Stomach (tissue), 4 donors: ENCODE measurements at regions not wholly inside any gene's neighbourhood (a gene's known extent, or its start where the extent isn't known, plus 50 kb on each side); places are given as distances from the start of the nearest gene placed in this dataset.

Experiments
- EP300 ChIP-seq: sonication (generic); formaldehyde crosslinking; IDR thresholded peaks from one replicate; pipeline ENCODE4 v1.6.1; 2017; ENCODE audit warnings: antibody characterized with exemption
- POLR2A ChIP-seq, 4 donors: fragments of 450-650 bp; IDR thresholded peaks; one replicate each; pipeline ENCODE4 v1.6.1; 2016; ENCODE audit warnings: antibody characterized with exemption in 4 of 4, control low read depth in 2 of 4, mild to moderate bottlenecking in 1 of 4, moderate library complexity in 1 of 4
- POLR2AphosphoS5 ChIP-seq, 3 donors: sonication (generic); formaldehyde crosslinking; IDR thresholded peaks; one replicate each; pipeline ENCODE4 v1.6.1; 2016; ENCODE audit warnings: antibody characterized with exemption in 3 of 3
- TF ChIP-seq, protein P1 (sequence below), 7 experiments: fragments of 450-650 bp in 4 of 7; fragments of 200-600 bp in 3 of 7; sonication (generic) in 3 of 7; IDR thresholded peaks; one replicate each; pipeline ENCODE4 v1.5.1; 2016 to 2019; ENCODE audit warnings: antibody characterized with exemption in 7 of 7, control low read depth in 2 of 7, mild to moderate bottlenecking in 1 of 7

DNA sequence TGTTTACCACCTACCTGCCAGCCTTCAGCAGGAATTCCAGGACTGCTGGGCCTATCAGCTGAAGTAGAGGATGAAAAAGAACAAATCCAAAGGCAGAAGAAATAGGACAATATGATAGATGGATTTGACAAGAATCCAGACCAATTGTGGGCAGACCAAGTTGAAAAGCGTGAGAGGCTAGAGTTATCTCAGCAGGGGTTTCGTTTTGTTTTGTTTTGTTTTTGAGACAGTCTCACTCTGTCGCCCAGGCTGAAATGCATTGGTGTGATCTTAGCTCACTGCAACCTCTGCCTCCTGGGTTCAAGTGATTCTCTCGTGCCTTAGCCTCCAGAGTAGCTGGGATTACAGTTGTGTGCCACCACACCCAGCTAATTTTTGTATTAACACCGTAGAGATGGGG, 113.2 kb downstream of the PALM2AKAP2 start:
- TF ChIP-seq, protein P1, sequence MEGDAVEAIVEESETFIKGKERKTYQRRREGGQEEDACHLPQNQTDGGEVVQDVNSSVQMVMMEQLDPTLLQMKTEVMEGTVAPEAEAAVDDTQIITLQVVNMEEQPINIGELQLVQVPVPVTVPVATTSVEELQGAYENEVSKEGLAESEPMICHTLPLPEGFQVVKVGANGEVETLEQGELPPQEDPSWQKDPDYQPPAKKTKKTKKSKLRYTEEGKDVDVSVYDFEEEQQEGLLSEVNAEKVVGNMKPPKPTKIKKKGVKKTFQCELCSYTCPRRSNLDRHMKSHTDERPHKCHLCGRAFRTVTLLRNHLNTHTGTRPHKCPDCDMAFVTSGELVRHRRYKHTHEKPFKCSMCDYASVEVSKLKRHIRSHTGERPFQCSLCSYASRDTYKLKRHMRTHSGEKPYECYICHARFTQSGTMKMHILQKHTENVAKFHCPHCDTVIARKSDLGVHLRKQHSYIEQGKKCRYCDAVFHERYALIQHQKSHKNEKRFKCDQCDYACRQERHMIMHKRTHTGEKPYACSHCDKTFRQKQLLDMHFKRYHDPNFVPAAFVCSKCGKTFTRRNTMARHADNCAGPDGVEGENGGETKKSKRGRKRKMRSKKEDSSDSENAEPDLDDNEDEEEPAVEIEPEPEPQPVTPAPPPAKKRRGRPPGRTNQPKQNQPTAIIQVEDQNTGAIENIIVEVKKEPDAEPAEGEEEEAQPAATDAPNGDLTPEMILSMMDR (IDR thresholded peaks at IDR 0.05), result no peak
- no peak for TF ChIP-seq EP300
- TF ChIP-seq POLR2A (IDR thresholded peaks at IDR 0.05), result no peak
- no peak for TF ChIP-seq POLR2AphosphoS5 (IDR thresholded peaks at IDR 0.05)
